Ishikawa (cell line): ENCODE measurements at regions not wholly inside any gene's neighbourhood (a gene's known extent, or its start where the extent isn't known, plus 50 kb on each side); places are given as distances from the start of the nearest gene placed in this dataset.

ENCODE experiments used
- CEBPB ChIP-seq: IDR thresholded peaks from 2 replicates; pipeline ENCODE4 v1.6.1; 2012
- CREB1 ChIP-seq: IDR thresholded peaks from 2 replicates; pipeline ENCODE4 v1.6.1; 2012; ENCODE audit warnings: low read depth
- EP300 ChIP-seq: IDR thresholded peaks from 2 replicates; pipeline ENCODE4 v1.6.1; 2012; ENCODE audit warnings: borderline replicate concordance
- NFIC ChIP-seq: IDR thresholded peaks from 2 replicates; pipeline ENCODE4 v1.6.1; 2012
- RAD21 ChIP-seq: IDR thresholded peaks from 2 replicates; pipeline ENCODE4 v1.6.1; 2012; ENCODE audit warnings: low read depth
- REST ChIP-seq: IDR thresholded peaks from 2 replicates; pipeline ENCODE4 v1.6.1; 2012; ENCODE audit warnings: low read depth, mild to moderate bottlenecking
- TAF1 ChIP-seq: IDR thresholded peaks from 2 replicates; pipeline ENCODE4 v1.6.1; 2012; ENCODE audit warnings: low read depth, mild to moderate bottlenecking
- YY1 ChIP-seq: IDR thresholded peaks from 2 replicates; pipeline ENCODE4 v1.6.1; 2012; ENCODE audit warnings: low read depth

- no peak for TF ChIP-seq TAF1
- no peak for TF ChIP-seq NFIC
- TF ChIP-seq REST, result no peak
- TF ChIP-seq RAD21, result no peak
- TF ChIP-seq CEBPB, result no peak
- TF ChIP-seq CREB1, result no peak
- TF ChIP-seq EP300, result no peak
- TF ChIP-seq YY1, result no peak
Observed at GRCh38 chr5:60510049-60510448, 189.9 kb downstream of the DEPDC1B start.
